GM12891 (cell line): ENCODE measurements at regions not wholly inside any gene's neighbourhood (a gene's known extent, or its start where the extent isn't known, plus 50 kb on each side); places are given as distances from the start of the nearest gene placed in this dataset.

Source experiments
- PAX5 ChIP-seq: IDR thresholded peaks from 2 replicates; pipeline ENCODE4 v1.6.1; 2011; ENCODE audit warnings: low read length, moderate library complexity, mild to moderate bottlenecking; ENCODE audit not compliant: insufficient read depth, severe bottlenecking
- POLR2A ChIP-seq: IDR thresholded peaks from 2 replicates; pipeline ENCODE4 v1.6.1; 2011; ENCODE audit warnings: low read depth, low read length, control low read depth
- POLR2AphosphoS5 ChIP-seq: IDR thresholded peaks from 2 replicates; pipeline ENCODE4 v1.6.1; 2011; ENCODE audit warnings: low read depth, low read length, control low read depth
- POU2F2 ChIP-seq: IDR thresholded peaks from 2 replicates; pipeline ENCODE4 v1.6.1; 2011; ENCODE audit warnings: low read depth, mild to moderate bottlenecking, control low read depth, low read length, moderate library complexity
- SPI1 ChIP-seq: IDR thresholded peaks from 2 replicates; pipeline ENCODE4 v1.6.1; 2011; ENCODE audit warnings: low read depth, low read length, control low read depth
- TAF1 ChIP-seq: IDR thresholded peaks from 2 replicates; pipeline ENCODE4 v1.6.1; 2011; ENCODE audit warnings: low read depth, low read length, control low read depth

DNA sequence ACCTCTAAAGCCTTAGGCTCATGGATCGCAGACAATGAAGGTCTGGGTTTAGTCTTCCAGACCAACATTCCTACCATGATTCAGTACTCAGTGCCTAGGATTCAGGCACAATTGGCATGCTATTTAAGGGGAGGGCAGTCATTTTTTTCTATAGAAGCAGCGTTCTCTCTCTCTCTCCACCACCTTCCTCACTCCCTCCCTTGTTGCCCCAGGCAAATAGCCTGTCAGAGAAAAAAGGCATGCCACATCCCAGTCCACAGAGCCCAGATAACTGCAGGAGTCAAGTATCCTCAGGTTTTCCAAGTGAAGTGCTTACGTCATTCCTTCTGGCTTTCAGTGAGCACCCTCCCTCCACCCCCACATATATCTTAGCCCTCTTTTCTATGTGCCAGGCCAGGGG lies 533.0 kb downstream of the BCOR start:
- TF ChIP-seq TAF1: no peak
- no peak for TF ChIP-seq POLR2A
- no peak for TF ChIP-seq SPI1
- no peak for TF ChIP-seq POLR2AphosphoS5
- TF ChIP-seq PAX5: no peak
- no peak for TF ChIP-seq POU2F2
